Ureter (tissue), 1 donor: ENCODE measurements at regions not wholly inside any gene's neighbourhood (a gene's known extent, or its start where the extent isn't known, plus 50 kb on each side); places are given as distances from the start of the nearest gene placed in this dataset.

Source experiments
- DNase-seq: peaks from one replicate; pipeline ENCODE4 v3.0.0-alpha.2; 2020; ENCODE audit warnings: low spot score
- donor health status: DM: yes; HTN: yes; CAD: no.

GRCh38 chr3:5304789-5305683 lies 117.5 kb downstream of the EDEM1 start:
- peak; percentile 52 for DNase-seq

- no peak for DNase-seq
Observed at GRCh38 chr3:5305684-5305989, 118.1 kb downstream of the EDEM1 start.

- DNase-seq: no peak
Observed at GRCh38 chr3:5309171-5309570, 121.7 kb downstream of the EDEM1 start.

GRCh38 chr3:5309602-5310001 lies 122.1 kb downstream of the EDEM1 start:
- DNase-seq: no peak

- no peak for DNase-seq
Observed at GRCh38 chr3:5310509-5310908, 123.0 kb downstream of the EDEM1 start.

GRCh38 chr3:5312290-5312689 lies 124.8 kb downstream of the EDEM1 start:
- DNase-seq: no peak

- DNase-seq: no peak
Observed at GRCh38 chr3:5314897-5315296, 127.4 kb downstream of the EDEM1 start.

GRCh38 chr3:5317557-5317956 lies 130.1 kb downstream of the EDEM1 start:
- no peak for DNase-seq

DNA sequence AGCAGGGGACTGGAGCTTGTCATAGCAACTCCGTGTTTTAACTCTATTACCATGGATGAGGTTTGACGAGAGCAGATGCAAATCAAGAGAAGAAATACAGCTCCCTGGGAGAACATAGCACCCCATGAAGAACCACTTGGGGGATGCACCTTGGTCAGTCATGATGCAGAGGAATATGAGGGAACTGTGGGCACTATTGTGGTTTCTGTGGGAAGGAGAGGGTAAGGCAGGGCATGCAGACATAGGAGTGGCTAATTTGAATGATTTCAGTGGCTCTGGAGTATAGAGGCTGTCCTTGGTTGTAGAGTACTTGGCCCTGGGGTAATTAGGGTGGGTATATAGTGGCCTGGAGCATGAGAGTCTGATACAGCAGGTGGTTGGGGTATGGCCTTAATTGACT lies 131.9 kb downstream of the EDEM1 start:
- DNase-seq: no peak

- no peak for DNase-seq
Observed at GRCh38 chr3:5321666-5322340, 134.3 kb downstream of the EDEM1 start.

DNA sequence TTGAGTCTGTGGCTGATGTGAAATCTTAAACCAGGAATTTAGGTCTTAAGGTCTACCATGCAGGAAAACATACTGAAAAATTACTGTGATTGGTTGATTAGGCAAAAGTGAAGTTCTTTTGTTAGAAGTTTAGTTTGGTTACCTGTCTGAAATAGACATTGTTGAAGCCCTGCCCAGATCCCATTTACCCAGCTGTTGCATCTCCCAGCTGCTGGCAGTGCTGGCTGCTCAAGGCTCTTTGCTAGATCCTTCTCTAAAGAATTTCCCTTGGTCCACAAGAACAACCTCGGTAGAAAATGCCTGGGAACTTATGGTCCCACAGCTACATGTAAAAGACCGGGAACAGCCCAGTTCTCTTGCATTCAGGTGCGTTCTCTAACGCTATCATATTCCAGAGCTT lies 137.3 kb downstream of the EDEM1 start:
- no peak for DNase-seq

DNA sequence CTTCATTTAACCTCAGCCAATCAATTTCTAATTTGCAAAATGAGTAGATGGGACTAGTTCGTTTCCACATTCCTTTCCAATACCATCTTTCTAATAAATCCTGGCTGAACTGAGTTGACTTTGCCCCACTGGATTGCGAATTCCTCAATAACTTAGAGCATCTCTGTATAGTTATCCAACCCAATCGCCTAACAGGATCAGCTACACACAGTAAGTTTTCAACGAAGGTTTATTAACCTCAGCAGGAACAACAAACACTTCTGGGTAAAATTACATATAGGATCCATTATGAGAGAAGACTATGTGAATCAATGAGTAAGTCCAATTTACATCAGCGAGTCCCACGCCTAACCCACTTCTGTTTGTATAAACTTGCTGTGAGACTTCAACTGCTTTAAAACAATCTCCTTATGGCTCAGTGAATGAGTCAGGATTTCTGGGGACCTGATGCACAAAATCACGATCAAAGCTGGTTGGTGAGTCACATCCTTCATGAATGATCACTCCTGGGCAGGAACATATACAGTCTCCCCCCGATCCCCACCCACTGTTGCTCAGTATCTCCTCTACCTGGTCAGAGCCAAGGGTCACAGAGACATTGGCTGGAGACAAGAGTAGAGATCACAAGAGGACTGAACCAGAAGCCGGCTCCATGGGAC lies 142.8 kb downstream of the EDEM1 start:
- DNase-seq: no peak

GRCh38 chr3:5331567-5332269 lies 144.2 kb downstream of the EDEM1 start:
- DNase-seq: no peak

DNA sequence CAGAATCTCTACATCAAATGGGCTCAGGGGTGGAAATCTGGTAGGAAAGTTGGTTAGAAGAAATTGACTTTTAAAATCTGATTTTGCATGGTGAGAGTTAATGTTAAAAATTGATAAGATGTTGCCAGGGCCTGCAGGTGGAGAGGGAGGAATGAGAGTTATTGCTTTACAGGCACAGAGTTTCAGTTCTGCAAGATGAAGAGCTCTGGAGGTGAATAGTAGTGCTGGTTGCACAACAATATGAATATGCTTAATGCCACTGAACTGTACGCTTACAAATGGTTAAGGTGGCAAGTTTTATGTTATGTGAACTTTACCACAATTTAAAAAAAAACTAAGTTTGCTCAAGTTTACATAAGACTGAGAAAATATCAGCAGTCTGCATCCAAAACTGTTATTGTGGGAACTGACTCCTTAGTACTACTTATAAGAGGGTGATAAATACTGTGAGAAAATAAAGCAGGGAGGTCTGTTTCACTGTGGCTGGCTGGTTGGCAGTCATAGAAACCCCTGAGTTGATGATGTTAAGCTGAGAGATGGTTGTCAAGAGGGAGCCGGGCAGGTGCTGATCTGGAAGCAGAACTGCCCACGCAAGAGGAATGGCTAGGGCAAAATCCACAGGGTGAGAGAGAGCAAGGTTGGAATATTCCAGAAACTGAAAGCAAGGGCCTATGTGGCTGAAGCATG lies 144.9 kb downstream of the EDEM1 start:
- no peak for DNase-seq

DNA sequence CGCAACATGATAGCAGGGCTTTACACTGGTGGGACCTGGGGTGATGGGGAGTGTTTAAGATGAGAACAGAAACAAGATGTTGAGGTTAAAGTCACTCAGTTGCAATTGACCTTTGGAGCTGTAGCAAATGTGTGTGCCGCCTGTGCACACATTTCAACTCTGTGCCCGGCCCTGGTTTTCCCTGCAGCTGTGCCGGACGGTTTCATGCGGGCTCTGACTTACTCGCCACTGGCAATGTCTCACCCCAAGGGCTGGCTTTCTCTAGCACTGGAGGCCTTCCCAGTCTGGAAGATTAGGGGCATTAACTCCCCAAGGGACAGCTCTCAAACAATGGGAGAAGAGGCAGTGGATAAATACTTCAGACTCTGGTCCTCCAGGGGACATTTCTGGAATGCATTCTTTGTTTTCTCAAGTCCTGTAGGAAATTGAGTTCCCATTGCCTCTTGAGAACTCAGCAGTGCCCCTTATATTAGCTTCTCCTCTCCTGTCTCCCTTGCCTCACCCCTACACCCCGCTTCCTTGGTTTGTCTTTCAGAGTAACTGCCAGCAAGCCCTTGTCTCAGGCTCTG lies 152.5 kb downstream of the EDEM1 start:
- no peak for DNase-seq

DNA sequence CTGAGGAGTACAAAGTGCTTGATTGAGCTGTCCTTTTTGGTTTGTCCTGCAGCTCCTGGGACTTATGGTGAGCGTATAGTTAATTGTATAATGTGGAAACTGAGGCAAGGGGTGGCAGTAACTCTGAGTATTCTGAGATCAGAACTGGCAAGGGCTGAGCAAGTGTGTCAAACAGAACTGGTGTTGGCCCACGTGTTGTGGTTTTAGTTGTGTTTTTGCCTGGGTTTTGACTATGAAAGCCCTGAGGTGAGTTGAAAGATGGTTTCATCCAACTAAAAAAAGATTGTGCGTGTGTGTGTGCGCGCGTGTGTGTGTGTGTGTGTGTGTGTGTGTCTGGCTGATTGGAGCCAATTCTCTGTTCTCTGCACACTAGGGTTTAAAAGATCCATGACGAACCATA lies 154.1 kb downstream of the EDEM1 start:
- DNase-seq: no peak

- no peak for DNase-seq
Observed at GRCh38 chr3:5343459-5343858, 156.0 kb downstream of the EDEM1 start.

DNA sequence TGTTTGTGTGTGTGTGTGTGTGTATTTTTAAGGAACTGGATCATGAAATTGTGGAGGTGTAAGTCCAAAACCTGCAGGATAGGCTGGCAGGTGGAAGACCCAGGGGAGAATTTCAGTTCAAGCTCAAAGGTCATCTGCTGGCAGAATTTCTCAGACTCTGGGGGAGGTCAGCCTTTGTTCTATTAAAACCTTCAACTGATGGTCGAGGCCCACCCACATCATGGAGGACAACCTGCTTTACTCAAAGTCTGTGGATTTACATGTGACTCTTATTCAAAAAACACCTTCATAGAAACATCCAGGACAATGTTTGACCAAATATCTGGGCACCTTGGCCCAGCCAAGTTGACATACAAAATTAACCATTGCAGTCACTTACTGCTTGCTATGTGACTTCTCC lies 157.2 kb downstream of the EDEM1 start:
- DNase-seq: no peak

DNA sequence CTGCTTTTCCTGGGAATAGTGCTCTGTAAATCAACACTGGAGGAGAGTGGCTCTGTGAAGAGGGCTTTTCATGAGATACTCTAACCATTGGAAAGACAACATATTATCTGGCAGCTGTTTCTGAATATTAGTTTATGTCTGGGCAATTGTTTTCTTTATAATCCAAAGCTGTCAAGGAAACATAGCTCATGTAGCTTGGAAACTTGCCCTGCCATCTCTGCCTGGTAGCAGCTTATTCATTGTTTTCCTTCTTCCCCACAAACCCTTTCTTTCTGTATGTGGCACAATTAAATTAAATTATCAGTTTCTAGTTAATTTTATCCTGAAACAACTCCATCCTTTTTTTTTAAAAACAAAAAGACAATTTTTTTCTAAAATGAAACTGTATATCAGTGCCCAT lies 160.0 kb downstream of the EDEM1 start:
- DNase-seq: no peak

DNA sequence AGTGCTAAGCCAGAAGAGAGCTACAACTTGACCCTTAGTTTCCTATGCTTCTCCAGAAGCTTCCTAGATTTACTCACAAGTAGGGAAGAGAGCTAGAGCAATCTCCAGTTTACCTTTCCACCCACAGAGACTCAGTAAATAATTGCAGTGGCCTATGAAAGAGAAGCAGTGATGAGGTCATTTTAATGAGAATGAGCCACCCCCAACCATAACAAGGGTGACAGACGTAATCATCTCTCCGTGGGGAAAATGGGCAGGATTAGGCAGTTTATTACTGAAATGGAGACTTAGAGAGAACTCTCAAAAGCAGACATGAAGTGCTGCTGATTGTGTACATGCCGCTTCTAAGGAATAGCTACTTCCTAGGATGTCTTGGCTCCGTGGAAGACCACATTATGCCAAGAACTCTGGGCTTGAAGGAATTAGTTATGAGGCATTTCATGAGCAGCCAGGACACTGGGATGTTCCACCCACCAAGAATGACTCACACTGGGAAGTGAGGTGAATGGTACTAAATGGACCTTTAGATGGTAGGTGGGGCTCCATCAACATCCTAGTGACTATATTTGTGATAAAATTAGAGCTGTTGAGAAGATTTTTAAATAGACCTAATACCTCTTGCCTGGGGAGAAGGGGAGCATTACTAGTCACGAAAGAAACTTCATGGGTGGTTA lies 160.9 kb downstream of the EDEM1 start:
- no peak for DNase-seq

DNA sequence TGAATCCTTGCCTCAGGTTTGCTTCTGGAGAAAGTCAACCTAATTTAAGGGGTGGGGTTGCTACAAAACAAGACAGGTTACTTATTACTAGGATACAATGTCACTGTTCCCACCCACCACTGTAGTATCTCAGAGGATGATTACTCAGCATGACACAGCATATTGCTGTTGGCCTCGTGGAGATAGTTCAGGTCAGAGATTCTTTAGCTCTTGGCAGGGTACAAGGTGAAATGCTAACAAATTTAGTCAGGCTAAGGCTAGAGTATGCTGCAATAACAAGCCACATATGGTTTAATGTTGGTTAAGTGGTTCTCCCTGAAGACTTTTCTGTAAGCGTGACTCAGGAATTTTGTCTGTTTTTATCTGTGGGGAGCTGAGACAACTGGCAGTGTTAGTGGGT lies 161.8 kb downstream of the EDEM1 start:
- no peak for DNase-seq
